ENCODE measurements at regions not wholly inside any gene's neighbourhood (a gene's known extent, or its start where the extent isn't known, plus 50 kb on each side); places are given as distances from the start of the nearest gene placed in this dataset.

DNA sequence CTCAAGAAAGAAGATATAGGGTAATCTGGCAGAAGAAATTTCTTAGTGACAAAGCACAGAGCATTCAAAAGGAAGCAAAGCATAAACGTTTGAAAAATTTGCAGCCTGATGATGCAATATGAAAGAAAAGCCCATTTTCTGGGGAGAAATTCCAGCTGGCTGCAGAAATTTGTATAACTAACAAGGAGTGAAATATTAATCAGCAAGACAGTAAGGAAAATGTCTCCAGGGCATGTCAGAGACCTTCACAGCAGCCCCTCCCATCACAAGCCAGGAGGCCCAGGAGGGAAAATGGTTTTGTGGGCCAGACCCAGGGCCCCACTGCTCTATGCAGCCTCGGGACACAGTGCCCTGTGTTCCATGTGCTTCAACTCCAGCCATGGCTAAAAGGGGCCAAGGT lies 359.4 kb downstream of the HINT1 start:
- TF ChIP-seq, protein P1, sequence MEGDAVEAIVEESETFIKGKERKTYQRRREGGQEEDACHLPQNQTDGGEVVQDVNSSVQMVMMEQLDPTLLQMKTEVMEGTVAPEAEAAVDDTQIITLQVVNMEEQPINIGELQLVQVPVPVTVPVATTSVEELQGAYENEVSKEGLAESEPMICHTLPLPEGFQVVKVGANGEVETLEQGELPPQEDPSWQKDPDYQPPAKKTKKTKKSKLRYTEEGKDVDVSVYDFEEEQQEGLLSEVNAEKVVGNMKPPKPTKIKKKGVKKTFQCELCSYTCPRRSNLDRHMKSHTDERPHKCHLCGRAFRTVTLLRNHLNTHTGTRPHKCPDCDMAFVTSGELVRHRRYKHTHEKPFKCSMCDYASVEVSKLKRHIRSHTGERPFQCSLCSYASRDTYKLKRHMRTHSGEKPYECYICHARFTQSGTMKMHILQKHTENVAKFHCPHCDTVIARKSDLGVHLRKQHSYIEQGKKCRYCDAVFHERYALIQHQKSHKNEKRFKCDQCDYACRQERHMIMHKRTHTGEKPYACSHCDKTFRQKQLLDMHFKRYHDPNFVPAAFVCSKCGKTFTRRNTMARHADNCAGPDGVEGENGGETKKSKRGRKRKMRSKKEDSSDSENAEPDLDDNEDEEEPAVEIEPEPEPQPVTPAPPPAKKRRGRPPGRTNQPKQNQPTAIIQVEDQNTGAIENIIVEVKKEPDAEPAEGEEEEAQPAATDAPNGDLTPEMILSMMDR (conservative IDR thresholded peaks at IDR 0.05; ENCODE audit: low read depth in 2 of 2): no peak
- TF ChIP-seq JUNB (IDR thresholded peaks at IDR 0.05; ENCODE audit: unreplicated experiment) (no peak), EZH2 (IDR thresholded peaks at IDR 0.05; ENCODE audit: low read depth, unreplicated experiment) (no peak), POLR2AphosphoS5 (IDR thresholded peaks at IDR 0.05; ENCODE audit: low read depth) (no peak), STAT1 (IDR thresholded peaks at IDR 0.05; ENCODE audit: unreplicated experiment) (no peak), ZNF331 (CRISPR knock-in tag; IDR thresholded peaks at IDR 0.05; ENCODE audit: low read depth) (no peak)
- TF ChIP-seq, protein P2, sequence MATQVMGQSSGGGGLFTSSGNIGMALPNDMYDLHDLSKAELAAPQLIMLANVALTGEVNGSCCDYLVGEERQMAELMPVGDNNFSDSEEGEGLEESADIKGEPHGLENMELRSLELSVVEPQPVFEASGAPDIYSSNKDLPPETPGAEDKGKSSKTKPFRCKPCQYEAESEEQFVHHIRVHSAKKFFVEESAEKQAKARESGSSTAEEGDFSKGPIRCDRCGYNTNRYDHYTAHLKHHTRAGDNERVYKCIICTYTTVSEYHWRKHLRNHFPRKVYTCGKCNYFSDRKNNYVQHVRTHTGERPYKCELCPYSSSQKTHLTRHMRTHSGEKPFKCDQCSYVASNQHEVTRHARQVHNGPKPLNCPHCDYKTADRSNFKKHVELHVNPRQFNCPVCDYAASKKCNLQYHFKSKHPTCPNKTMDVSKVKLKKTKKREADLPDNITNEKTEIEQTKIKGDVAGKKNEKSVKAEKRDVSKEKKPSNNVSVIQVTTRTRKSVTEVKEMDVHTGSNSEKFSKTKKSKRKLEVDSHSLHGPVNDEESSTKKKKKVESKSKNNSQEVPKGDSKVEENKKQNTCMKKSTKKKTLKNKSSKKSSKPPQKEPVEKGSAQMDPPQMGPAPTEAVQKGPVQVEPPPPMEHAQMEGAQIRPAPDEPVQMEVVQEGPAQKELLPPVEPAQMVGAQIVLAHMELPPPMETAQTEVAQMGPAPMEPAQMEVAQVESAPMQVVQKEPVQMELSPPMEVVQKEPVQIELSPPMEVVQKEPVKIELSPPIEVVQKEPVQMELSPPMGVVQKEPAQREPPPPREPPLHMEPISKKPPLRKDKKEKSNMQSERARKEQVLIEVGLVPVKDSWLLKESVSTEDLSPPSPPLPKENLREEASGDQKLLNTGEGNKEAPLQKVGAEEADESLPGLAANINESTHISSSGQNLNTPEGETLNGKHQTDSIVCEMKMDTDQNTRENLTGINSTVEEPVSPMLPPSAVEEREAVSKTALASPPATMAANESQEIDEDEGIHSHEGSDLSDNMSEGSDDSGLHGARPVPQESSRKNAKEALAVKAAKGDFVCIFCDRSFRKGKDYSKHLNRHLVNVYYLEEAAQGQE (IDR thresholded peaks at IDR 0.05; ENCODE audit: unreplicated experiment): no peak
- TF ChIP-seq, protein P3, sequence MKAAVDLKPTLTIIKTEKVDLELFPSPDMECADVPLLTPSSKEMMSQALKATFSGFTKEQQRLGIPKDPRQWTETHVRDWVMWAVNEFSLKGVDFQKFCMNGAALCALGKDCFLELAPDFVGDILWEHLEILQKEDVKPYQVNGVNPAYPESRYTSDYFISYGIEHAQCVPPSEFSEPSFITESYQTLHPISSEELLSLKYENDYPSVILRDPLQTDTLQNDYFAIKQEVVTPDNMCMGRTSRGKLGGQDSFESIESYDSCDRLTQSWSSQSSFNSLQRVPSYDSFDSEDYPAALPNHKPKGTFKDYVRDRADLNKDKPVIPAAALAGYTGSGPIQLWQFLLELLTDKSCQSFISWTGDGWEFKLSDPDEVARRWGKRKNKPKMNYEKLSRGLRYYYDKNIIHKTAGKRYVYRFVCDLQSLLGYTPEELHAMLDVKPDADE (IDR thresholded peaks at IDR 0.05): no peak
- TF ChIP-seq, protein P4, sequence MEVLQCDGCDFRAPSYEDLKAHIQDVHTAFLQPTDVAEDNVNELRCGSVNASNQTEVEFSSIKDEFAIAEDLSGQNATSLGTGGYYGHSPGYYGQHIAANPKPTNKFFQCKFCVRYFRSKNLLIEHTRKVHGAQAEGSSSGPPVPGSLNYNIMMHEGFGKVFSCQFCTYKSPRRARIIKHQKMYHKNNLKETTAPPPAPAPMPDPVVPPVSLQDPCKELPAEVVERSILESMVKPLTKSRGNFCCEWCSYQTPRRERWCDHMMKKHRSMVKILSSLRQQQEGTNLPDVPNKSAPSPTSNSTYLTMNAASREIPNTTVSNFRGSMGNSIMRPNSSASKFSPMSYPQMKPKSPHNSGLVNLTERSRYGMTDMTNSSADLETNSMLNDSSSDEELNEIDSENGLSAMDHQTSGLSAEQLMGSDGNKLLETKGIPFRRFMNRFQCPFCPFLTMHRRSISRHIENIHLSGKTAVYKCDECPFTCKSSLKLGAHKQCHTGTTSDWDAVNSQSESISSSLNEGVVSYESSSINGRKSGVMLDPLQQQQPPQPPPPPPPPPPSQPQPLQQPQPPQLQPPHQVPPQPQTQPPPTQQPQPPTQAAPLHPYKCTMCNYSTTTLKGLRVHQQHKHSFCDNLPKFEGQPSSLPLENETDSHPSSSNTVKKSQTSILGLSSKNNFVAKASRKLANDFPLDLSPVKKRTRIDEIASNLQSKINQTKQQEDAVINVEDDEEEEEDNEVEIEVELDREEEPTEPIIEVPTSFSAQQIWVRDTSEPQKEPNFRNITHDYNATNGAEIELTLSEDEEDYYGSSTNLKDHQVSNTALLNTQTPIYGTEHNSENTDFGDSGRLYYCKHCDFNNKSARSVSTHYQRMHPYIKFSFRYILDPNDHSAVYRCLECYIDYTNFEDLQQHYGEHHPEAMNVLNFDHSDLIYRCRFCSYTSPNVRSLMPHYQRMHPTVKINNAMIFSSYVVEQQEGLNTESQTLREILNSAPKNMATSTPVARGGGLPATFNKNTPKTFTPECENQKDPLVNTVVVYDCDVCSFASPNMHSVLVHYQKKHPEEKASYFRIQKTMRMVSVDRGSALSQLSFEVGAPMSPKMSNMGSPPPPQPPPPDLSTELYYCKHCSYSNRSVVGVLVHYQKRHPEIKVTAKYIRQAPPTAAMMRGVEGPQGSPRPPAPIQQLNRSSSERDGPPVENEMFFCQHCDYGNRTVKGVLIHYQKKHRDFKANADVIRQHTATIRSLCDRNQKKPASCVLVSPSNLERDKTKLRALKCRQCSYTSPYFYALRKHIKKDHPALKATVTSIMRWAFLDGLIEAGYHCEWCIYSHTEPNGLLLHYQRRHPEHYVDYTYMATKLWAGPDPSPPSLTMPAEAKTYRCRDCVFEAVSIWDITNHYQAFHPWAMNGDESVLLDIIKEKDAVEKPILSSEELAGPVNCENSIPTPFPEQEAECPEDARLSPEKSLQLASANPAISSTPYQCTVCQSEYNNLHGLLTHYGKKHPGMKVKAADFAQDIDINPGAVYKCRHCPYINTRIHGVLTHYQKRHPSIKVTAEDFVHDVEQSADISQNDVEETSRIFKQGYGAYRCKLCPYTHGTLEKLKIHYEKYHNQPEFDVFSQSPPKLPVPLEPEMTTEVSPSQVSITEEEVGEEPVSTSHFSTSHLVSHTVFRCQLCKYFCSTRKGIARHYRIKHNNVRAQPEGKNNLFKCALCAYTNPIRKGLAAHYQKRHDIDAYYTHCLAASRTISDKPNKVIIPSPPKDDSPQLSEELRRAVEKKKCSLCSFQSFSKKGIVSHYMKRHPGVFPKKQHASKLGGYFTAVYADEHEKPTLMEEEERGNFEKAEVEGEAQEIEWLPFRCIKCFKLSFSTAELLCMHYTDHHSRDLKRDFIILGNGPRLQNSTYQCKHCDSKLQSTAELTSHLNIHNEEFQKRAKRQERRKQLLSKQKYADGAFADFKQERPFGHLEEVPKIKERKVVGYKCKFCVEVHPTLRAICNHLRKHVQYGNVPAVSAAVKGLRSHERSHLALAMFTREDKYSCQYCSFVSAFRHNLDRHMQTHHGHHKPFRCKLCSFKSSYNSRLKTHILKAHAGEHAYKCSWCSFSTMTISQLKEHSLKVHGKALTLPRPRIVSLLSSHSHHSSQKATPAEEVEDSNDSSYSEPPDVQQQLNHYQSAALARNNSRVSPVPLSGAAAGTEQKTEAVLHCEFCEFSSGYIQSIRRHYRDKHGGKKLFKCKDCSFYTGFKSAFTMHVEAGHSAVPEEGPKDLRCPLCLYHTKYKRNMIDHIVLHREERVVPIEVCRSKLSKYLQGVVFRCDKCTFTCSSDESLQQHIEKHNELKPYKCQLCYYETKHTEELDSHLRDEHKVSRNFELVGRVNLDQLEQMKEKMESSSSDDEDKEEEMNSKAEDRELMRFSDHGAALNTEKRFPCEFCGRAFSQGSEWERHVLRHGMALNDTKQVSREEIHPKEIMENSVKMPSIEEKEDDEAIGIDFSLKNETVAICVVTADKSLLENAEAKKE (CRISPR knock-in tag; IDR thresholded peaks at IDR 0.05): no peak

All from GM23338 (cell line).